ENCODE measurements at regions not wholly inside any gene's neighbourhood (a gene's known extent, or its start where the extent isn't known, plus 50 kb on each side); places are given as distances from the start of the nearest gene placed in this dataset.

DNA sequence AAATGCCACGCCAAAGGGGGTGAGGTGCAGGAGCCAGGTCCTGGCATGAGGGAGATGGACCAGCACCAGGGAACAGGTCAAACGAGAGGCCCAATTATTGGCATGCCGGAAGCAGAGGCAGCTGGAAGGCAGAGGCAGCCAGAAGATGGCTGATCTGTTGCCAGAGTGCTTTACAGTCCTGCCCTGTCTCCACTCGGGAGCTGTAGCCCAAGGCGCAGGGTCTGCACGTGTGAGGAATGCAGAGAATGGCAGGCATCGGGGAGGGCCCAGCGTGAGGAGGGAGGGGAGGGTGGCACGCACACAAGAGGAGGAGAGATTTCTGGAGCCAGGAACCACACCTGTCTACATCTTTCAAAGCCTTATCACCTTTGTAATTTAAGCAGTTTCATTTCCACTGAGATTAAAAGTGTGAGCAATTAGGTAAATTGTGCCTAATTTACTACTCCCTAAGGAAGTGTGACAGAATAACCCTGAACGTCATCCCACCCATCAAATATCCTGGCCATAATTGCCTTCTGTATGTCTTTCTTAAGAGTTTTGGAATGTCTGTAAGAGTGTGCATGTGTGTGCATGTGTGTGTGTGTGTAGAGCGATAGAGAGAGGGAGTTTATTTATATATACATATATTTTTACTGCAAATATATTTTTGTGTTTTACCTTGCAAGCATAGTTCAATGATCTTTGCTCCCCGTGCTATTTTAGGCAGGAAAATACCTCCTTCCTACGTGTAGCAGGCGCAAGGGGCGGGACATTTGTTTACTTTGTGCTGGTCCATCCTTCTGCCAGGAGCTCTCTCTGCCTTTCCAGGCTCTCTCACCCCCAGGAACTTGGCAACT lies 125.5 kb upstream of the SERBP1 start:
- Histone ChIP-seq H3K36me3 (ENCODE audit: control insufficient read depth, insufficient read depth, low read length) (no peaks in the 10 kb centered on the region), H3K4me3 (ENCODE audit: low read depth, low read length) (no peak overlapping the region), H3K4me1 (ENCODE audit: control insufficient read depth, insufficient read depth, low read length) (no peaks in the 10 kb centered on the region), H3K9ac (ENCODE audit: low read depth, low read length) (no peak overlapping the region), H3K9me3 (ENCODE audit: control insufficient read depth, insufficient read depth, low read length) (no peaks in the 10 kb centered on the region), H3K27me3 (ENCODE audit: control insufficient read depth, insufficient read depth, low read length) (no peaks in the 10 kb centered on the region)

GRCh38 chr1:67556297-67556900 lies 126.2 kb upstream of the SERBP1 start:
- Histone ChIP-seq H3K9me3 (ENCODE audit: control insufficient read depth, insufficient read depth, low read length) (no peaks in the 10 kb centered on the region), H3K9ac (ENCODE audit: low read depth, low read length) (no peak overlapping the region), H3K4me3 (ENCODE audit: low read depth, low read length) (no peak overlapping the region), H3K4me1 (ENCODE audit: control insufficient read depth, insufficient read depth, low read length) (no peaks in the 10 kb centered on the region), H3K27me3 (ENCODE audit: control insufficient read depth, insufficient read depth, low read length) (no peaks in the 10 kb centered on the region), H3K36me3 (ENCODE audit: control insufficient read depth, insufficient read depth, low read length) (no peaks in the 10 kb centered on the region)

DNA sequence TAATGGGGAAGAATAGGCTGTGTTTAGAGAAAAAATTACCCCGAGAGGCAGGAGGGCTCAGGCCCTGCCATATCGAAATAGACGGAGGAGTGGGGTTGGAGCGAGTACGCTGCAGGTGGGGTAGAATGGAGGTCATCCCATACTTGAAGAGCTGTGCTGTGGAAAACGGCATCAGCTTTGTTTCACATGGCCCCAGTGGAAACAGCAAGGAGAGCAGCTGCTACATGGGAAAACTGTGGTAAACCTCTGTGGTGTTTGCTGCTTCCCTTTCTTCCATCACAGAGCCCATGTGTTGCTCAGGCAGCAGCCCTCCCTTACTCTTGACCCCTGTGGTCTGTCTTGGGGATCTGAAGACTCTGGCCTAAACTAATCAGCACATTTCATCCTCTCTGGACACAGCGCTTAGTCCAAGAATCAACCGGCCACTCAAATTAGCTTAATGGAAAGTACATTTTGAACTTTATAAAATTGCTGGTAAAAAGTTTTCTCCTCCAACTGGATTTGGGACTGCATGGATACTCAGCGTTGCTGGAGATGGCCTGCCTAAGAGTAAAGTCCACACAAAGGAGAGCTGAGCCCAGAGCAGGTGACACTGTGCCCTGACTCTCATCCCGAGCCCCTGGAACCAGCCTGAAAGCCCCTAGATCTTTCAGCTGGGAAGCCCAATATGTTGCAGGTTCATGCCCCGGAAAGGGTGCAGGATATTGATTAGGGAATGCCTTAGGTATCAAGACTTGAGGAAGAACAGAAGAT lies 127.1 kb upstream of the GADD45A start:
- H3K27me3 ChIP-seq (ENCODE audit: control insufficient read depth, insufficient read depth, low read length) = no peaks in the 10 kb centered on the region
- no peak overlapping the region for H3K9ac ChIP-seq (ENCODE audit: low read depth, low read length)
- no peak overlapping the region for H3K4me3 ChIP-seq (ENCODE audit: low read depth, low read length)
- peaks cover 2% of the 10 kb centered on the region for H3K4me1 ChIP-seq (ENCODE audit: control insufficient read depth, insufficient read depth, low read length)
- H3K36me3 ChIP-seq (ENCODE audit: control insufficient read depth, insufficient read depth, low read length) = no peaks in the 10 kb centered on the region
- no peaks in the 10 kb centered on the region for H3K9me3 ChIP-seq (ENCODE audit: control insufficient read depth, insufficient read depth, low read length)

DNA sequence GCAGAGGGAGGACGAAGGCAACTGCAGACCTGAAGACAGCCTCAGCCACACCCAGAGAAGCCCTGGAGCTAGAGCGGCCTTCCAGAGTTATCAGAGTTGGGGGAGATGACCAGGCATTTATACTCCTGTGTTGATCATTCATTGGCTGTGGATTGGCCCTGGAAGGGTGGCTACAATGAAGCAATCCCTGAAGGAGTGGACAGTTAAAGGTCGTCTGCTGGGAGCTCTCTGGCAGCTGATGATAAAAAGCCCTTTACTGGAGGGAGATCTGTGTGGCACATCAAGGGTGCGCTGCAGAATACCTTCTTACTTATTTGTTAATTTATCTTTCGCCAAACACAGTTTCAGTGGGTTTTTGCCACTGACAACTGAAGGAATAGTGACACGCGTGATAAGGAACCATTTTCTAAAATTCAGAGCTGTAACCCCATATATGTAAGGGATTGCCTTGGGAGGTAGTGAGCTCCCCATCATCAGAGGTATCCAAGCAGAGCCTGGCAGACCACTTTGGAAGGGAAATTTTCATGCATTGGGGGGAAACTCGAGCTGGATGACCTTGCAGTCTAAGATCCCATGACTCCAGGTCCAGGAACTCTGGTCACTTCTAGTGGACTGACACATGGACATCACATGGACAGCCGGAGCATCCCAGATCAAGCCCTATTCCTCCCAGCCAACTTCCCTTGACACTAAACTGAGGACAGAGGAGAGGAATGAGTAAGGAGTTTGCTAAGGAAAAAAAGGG lies 126.4 kb upstream of the GADD45A start:
- Histone ChIP-seq H3K36me3 (ENCODE audit: control insufficient read depth, insufficient read depth, low read length) (no peaks in the 10 kb centered on the region), H3K27me3 (ENCODE audit: control insufficient read depth, insufficient read depth, low read length) (no peaks in the 10 kb centered on the region), H3K9ac (ENCODE audit: low read depth, low read length) (no peak overlapping the region), H3K9me3 (ENCODE audit: control insufficient read depth, insufficient read depth, low read length) (no peaks in the 10 kb centered on the region), H3K4me3 (ENCODE audit: low read depth, low read length) (no peak overlapping the region), H3K4me1 (ENCODE audit: control insufficient read depth, insufficient read depth, low read length) (peaks cover 2% of the 10 kb centered on the region)

DNA sequence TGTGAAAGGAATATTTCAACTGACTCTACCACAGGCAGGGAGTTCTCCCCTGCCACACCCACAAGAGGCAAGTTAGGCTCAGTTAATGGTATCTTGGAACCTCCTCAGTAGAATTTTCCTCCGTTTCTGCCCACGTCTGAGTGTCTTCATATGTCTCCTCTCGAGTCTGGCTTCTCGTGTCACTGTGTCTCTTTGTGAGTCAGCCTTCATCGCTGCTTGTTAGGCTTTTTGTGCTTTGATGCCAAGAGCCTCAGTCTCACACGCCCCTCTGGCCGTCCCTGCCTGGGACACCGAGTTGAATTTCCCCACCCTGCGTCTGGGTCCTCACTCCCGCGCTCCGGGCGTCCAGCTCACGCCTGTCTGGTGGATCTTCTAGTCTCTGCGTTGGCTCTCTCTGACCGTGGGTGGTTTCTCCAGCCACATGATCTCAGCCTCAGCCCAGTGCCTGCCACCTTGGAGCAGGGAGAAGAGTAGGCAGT lies 125.7 kb upstream of the GADD45A start:
- no peak overlapping the region for H3K4me3 ChIP-seq (ENCODE audit: low read depth, low read length)
- peaks cover 2% of the 10 kb centered on the region for H3K4me1 ChIP-seq (ENCODE audit: control insufficient read depth, insufficient read depth, low read length)
- H3K36me3 ChIP-seq (ENCODE audit: control insufficient read depth, insufficient read depth, low read length) = no peaks in the 10 kb centered on the region
- no peak overlapping the region for H3K9ac ChIP-seq (ENCODE audit: low read depth, low read length)
- no peaks in the 10 kb centered on the region for H3K27me3 ChIP-seq (ENCODE audit: control insufficient read depth, insufficient read depth, low read length)
- no peaks in the 10 kb centered on the region for H3K9me3 ChIP-seq (ENCODE audit: control insufficient read depth, insufficient read depth, low read length)

DNA sequence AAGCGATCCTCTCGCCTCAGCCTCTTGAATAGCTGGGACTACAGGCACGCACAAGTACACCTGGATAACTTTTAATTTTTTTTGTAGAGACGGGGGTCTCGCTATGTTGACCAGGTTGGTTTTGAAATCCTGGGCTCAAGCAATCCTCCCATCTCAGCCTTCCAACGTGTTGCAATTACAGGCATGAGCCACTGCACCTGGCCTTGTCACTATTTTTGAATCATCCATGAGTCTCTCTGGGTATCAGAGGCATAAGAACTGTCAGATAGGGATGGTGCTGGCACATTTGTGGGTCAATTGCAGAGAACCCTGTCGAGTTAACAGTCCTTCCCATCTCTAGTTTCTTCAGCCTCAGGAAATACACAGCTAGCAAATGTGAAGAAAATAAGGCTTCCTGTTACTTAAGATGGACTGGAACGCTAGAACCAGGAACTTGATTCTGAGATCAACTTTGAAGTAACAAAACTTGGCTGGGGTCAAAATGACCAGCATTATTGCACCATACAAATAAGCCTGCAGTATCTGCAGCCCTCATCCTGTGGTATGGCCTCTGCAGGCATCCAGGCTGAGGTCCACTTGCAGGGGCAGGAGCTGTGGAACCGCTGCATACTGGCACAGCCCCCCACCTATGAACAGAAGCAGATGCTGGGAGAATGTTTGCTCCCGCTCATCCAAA lies 124.3 kb upstream of the GADD45A start:
- Histone ChIP-seq H3K4me1 (ENCODE audit: control insufficient read depth, insufficient read depth, low read length) (peaks cover 2% of the 10 kb centered on the region), H3K9me3 (ENCODE audit: control insufficient read depth, insufficient read depth, low read length) (no peaks in the 10 kb centered on the region), H3K36me3 (ENCODE audit: control insufficient read depth, insufficient read depth, low read length) (no peaks in the 10 kb centered on the region), H3K27me3 (ENCODE audit: control insufficient read depth, insufficient read depth, low read length) (no peaks in the 10 kb centered on the region), H3K9ac (ENCODE audit: low read depth, low read length) (no peak overlapping the region), H3K4me3 (ENCODE audit: low read depth, low read length) (no peak overlapping the region)

- Histone ChIP-seq H3K36me3 (ENCODE audit: control insufficient read depth, insufficient read depth, low read length) (no peaks in the 10 kb centered on the region), H3K9me3 (ENCODE audit: control insufficient read depth, insufficient read depth, low read length) (no peaks in the 10 kb centered on the region), H3K27me3 (ENCODE audit: control insufficient read depth, insufficient read depth, low read length) (no peaks in the 10 kb centered on the region), H3K4me1 (ENCODE audit: control insufficient read depth, insufficient read depth, low read length) (peaks cover 2% of the 10 kb centered on the region), H3K9ac (ENCODE audit: low read depth, low read length) (no peak overlapping the region), H3K4me3 (ENCODE audit: low read depth, low read length) (no peak overlapping the region)
Observed at GRCh38 chr1:67561704-67562113, 123.3 kb upstream of the GADD45A start.

DNA sequence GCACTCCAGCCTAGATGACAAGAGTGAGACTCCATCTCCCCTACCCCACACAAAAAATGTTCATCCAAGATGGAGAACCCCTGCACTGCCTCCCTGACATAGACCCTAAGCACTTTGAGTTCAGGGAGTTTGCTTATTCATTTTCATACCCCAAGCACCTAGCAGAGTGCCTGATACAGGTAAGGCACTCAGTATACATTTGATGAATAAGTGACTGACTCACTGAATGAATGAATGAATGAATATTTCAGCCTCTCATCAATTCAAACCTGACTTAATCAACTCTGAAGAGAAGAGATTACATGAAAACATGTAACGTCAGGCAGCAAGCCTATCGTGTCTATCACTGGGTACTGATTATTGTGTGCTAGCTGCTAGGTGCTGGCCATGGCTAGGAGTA lies 121.3 kb upstream of the GADD45A start:
- Histone ChIP-seq H3K4me1 (ENCODE audit: control insufficient read depth, insufficient read depth, low read length) (peaks cover 2% of the 10 kb centered on the region), H3K9me3 (ENCODE audit: control insufficient read depth, insufficient read depth, low read length) (no peaks in the 10 kb centered on the region), H3K9ac (ENCODE audit: low read depth, low read length) (no peak overlapping the region), H3K4me3 (ENCODE audit: low read depth, low read length) (no peak overlapping the region), H3K36me3 (ENCODE audit: control insufficient read depth, insufficient read depth, low read length) (no peaks in the 10 kb centered on the region), H3K27me3 (ENCODE audit: control insufficient read depth, insufficient read depth, low read length) (no peaks in the 10 kb centered on the region)

- Histone ChIP-seq H3K9ac (ENCODE audit: low read depth, low read length) (no peak overlapping the region), H3K4me3 (ENCODE audit: low read depth, low read length) (no peak overlapping the region), H3K4me1 (ENCODE audit: control insufficient read depth, insufficient read depth, low read length) (peaks cover 2% of the 10 kb centered on the region), H3K27me3 (ENCODE audit: control insufficient read depth, insufficient read depth, low read length) (no peaks in the 10 kb centered on the region), H3K36me3 (ENCODE audit: control insufficient read depth, insufficient read depth, low read length) (no peaks in the 10 kb centered on the region), H3K9me3 (ENCODE audit: control insufficient read depth, insufficient read depth, low read length) (no peaks in the 10 kb centered on the region)
Observed at GRCh38 chr1:67564193-67564592, 120.8 kb upstream of the GADD45A start.

DNA sequence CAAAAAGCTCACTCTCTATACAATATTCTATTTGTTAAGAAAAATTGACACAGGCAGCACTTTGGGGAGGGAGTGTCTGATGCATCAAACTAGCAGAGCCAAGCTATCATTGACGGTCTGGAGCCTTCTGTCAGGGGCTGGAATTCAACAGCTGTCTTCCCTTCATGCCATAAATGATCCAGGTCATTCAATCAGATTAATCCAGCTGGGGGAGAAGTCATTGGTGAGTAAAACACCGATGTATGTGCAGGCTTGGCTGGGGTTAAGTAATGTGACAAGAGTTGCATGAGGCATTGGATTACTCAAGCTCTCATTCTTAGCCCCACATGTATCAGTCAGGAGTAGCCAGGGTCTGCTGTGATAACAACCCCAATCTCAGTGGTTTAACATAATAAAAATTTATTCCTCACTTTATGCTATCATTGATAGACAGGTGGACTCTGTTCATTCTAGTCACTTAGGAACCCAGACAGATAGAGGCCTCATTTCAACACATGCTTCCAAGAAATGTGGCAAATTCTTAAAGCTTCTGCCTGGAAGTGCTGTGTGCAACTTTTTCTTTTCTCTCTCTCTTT lies 118.1 kb upstream of the GADD45A start:
- no peaks in the 10 kb centered on the region for H3K9me3 ChIP-seq (ENCODE audit: control insufficient read depth, insufficient read depth, low read length)
- no peak overlapping the region for H3K4me3 ChIP-seq (ENCODE audit: low read depth, low read length)
- no peak overlapping the region for H3K9ac ChIP-seq (ENCODE audit: low read depth, low read length)
- H3K4me1 ChIP-seq (ENCODE audit: control insufficient read depth, insufficient read depth, low read length) = peaks cover under 1% of the 10 kb centered on the region
- no peaks in the 10 kb centered on the region for H3K27me3 ChIP-seq (ENCODE audit: control insufficient read depth, insufficient read depth, low read length)
- H3K36me3 ChIP-seq (ENCODE audit: control insufficient read depth, insufficient read depth, low read length) = no peaks in the 10 kb centered on the region

Data from iPS-15b (cell line).